GM12878 (cell line): ENCODE measurements at regions not wholly inside any gene's neighbourhood (a gene's known extent, or its start where the extent isn't known, plus 50 kb on each side); places are given as distances from the start of the nearest gene placed in this dataset.

Experiments
- ATAC-seq: fragments of 200-7000 bp; cut with Tn5 transposase; 3 replicates; pipeline ENCODE4 v1.9.1; 2020; ENCODE audit warnings: mild to moderate bottlenecking, moderate library complexity
- BruUV-seq: library from RNA; stranded (reverse); fragments of 400-500 nt; replicated peaks from 2 replicates; lab custom pipeline; 2021; lab: Mats Ljungman, UMichigan
- CTCF ChIA-PET: fragments of 300-600 bp; sonication (Branson Sonifier 250); formaldehyde crosslinking; extraction: SDS; loops from one replicate; lab custom pipeline; 2021; ENCODE audit warnings: inconsistent platforms; lab: Yijun Ruan, JAX
- POLR2A ChIA-PET: fragments of 350-600 bp; formaldehyde crosslinking; extraction: SDS; loops from one replicate; lab custom pipeline; 2021; ENCODE audit warnings: inconsistent platforms; lab: Charles Lee
- RAD21 ChIA-PET: fragments of 300-600 bp; sonication (Branson Sonifier 250); formaldehyde crosslinking; loops from one replicate; lab custom pipeline; 2023; ENCODE audit warnings: antibody characterized with exemption; ENCODE audit not compliant: unreplicated experiment; lab: Charles Lee
- SMC1A ChIA-PET: fragments of 300-600 bp; sonication (Branson Sonifier 250); formaldehyde crosslinking; loops from one replicate; lab custom pipeline; 2023; ENCODE audit not compliant: unreplicated experiment, uncharacterized antibody; lab: Charles Lee
- DNase-seq: peaks from one replicate; pipeline ENCODE4 v3.0.0-alpha.2; 2011; ENCODE audit warnings: low read depth, low spot score
- FAIRE-seq: peaks from 3 replicates; lab custom pipeline; 2011; peaks lifted over from hg19 to GRCh38; lab: Jason Lieb, UNC
- H2AFZ ChIP-seq: 2 replicates; pipeline ENCODE4 v1.6.0; 2011; ENCODE audit warnings: low read depth, low read length, control low read depth; ENCODE audit not compliant: control insufficient read depth
- H3K27ac ChIP-seq: 2 replicates; pipeline ENCODE4 v1.5.1; 2011; ENCODE audit warnings: control low read depth; ENCODE audit not compliant: control insufficient read depth, insufficient read depth
- H3K27me3 ChIP-seq, 2 experiments: replicated peaks in 1 of 2; 2 replicates each; pipeline versions ENCODE4 v1.6.0 to v1.6.1; 2011; ENCODE audit warnings: low read length in 1 of 2; ENCODE audit not compliant: control insufficient read depth in 2 of 2, insufficient read depth in 2 of 2
- H3K36me3 ChIP-seq, 2 experiments: 2 replicates each; pipeline ENCODE4 v1.5.1; 2011; ENCODE audit warnings: low read length in 1 of 2; ENCODE audit not compliant: control insufficient read depth in 2 of 2, insufficient read depth in 2 of 2
- H3K4me1 ChIP-seq: 2 replicates; pipeline ENCODE4 v1.6.1; 2011; ENCODE audit warnings: mild to moderate bottlenecking, low read length, moderate library complexity, mixed read lengths; ENCODE audit not compliant: control insufficient read depth, insufficient read depth
- H3K4me2 ChIP-seq: 2 replicates; pipeline ENCODE4 v1.6.0; 2011; ENCODE audit warnings: control low read depth; ENCODE audit not compliant: control insufficient read depth, insufficient read depth
- H3K4me3 ChIP-seq: fragments of 200-600 bp; sonication (generic); 2 replicates; pipeline ENCODE4 v1.5.1; 2016
- H3K79me2 ChIP-seq: 2 replicates; pipeline ENCODE4 v1.6.0; 2011; ENCODE audit warnings: low read length; ENCODE audit not compliant: control insufficient read depth, insufficient read depth
- H3K9ac ChIP-seq: 2 replicates; pipeline ENCODE4 v1.8.0; 2011; ENCODE audit warnings: low read length, control low read depth, mixed read lengths; ENCODE audit not compliant: control insufficient read depth, insufficient read depth
- H3K9me3 ChIP-seq: replicated peaks from 3 replicates; pipeline ENCODE4 v1.5.1; 2011; ENCODE audit warnings: mild to moderate bottlenecking, low read length; ENCODE audit not compliant: control insufficient read depth, insufficient read depth
- H4K20me1 ChIP-seq: 2 replicates; pipeline ENCODE4 v1.6.0; 2011; ENCODE audit not compliant: control insufficient read depth, insufficient read depth
- CEBPZ ChIP-seq: fragments of 150-350 bp; IDR thresholded peaks from 2 replicates; pipeline ENCODE4 v1.6.1; 2016; ENCODE audit warnings: low read depth, low read length
- HDAC6 ChIP-seq: fragments of 200-600 bp; sonication (generic); IDR thresholded peaks from one replicate; pipeline ENCODE4 v1.8.0; 2017; ENCODE audit warnings: antibody characterized with exemption; ENCODE audit not compliant: unreplicated experiment
- MEF2A ChIP-seq: IDR thresholded peaks from 2 replicates; pipeline ENCODE4 v1.6.1; 2011; ENCODE audit warnings: low read depth, mild to moderate bottlenecking, low read length, moderate library complexity; ENCODE audit not compliant: insufficient read depth
- MTA2 ChIP-seq: fragments of 450-650 bp; IDR thresholded peaks from 2 replicates; pipeline ENCODE4 v1.6.1; 2016; ENCODE audit warnings: low read depth, mild to moderate bottlenecking, moderate library complexity
- MYC ChIP-seq: IDR thresholded peaks from 2 replicates; pipeline ENCODE4 v1.6.1; 2011; ENCODE audit warnings: mild to moderate bottlenecking, low read length, moderate library complexity, inconsistent platforms; ENCODE audit not compliant: insufficient read depth, insufficient replicate concordance, insufficient read length, severe bottlenecking
- NFXL1 ChIP-seq: fragments of 450-650 bp; IDR thresholded peaks from 2 replicates; pipeline ENCODE4 v1.6.1; 2017; ENCODE audit warnings: antibody characterized with exemption, mild to moderate bottlenecking, borderline replicate concordance
- TCF7 ChIP-seq: IDR thresholded peaks from 2 replicates; pipeline ENCODE4 v1.6.1; 2014; ENCODE audit warnings: antibody characterized with exemption, borderline replicate concordance
- YBX1 ChIP-seq: fragments of 450-650 bp; IDR thresholded peaks from 2 replicates; pipeline ENCODE4 v1.6.1; 2016; ENCODE audit warnings: antibody characterized with exemption
- WGBS: methylation state at CpG from one replicate; pipeline ENCODE4 v1.1.6; 2016; ENCODE audit warnings: low lambda C conversion rate; ENCODE audit not compliant: insufficient replicate concordance, insufficient coverage; ENCODE audit errors: missing lambda C conversion rate; 5-methylcytosine and 5-hydroxymethylcytosine counted together
- in situ Hi-C: fragments of 300-500 bp; cut with MboI; formaldehyde crosslinking; loops from 9 replicates; pipeline ENCODE4 v1.14.3; 2018; ENCODE audit warnings: mixed read lengths
- intact Hi-C: fragments of 100-400 bp; cut with micrococcal nuclease; formaldehyde crosslinking; loops from one replicate; pipeline ENCODE4 v1.14.2; 2022; ENCODE audit not compliant: unreplicated experiment

GRCh38 chr14:29144621-29145020 lies 378.0 kb downstream of the FOXG1 start:
- TF ChIP-seq NFXL1 = no peak
- TF ChIP-seq MEF2A = no peak
- no peak for TF ChIP-seq CEBPZ
- TF ChIP-seq TCF7 = no peak
- no peak for TF ChIP-seq YBX1
- no peak for TF ChIP-seq HDAC6
- no peak for TF ChIP-seq MYC
- no peak for TF ChIP-seq MTA2
- TF ChIP-seq, all 136 proteins: peak for 0
- intact Hi-C loops (no loop called here), in situ Hi-C loops (no loop called here)
- RAD21 ChIA-PET = no interaction called here
- Histone ChIP-seq H3K9me3 (no peaks in the 10 kb centered on the region), H3K4me1 (no peaks in the 10 kb centered on the region), H3K4me2 (no peak overlapping the region), H3K9ac (no peak overlapping the region), H3K79me2 (no peaks in the 10 kb centered on the region), H2AFZ (no peak overlapping the region), H3K36me3 (no peaks in the 10 kb centered on the region), H3K27ac (no peak overlapping the region), H3K27me3 (no peaks in the 10 kb centered on the region), H4K20me1 (no peaks in the 10 kb centered on the region), H3K4me3 (no peak overlapping the region)
- SMC1A ChIA-PET = no interaction called here
- CTCF ChIA-PET = no interaction called here
- no peak for FAIRE-seq
- no peak for ATAC-seq
- 0% methylated on average over 2 of the region's 2 CpGs for WGBS
- BruUV-seq = no TSS peak
- POLR2A ChIA-PET = interaction anchor here (0.6 kb wide), 1 partner anchor 1341 kb away, joined by 3 read pairs; no protein-coding TSS in a partner anchor
- no peak for DNase-seq
